ENCODE measurements at regions not wholly inside any gene's neighbourhood (a gene's known extent, or its start where the extent isn't known, plus 50 kb on each side); places are given as distances from the start of the nearest gene placed in this dataset.
A peak's percentile ranks its signal among the peaks of the same experiment; 100 is the strongest.
"Not testable (repeated sequence)": the region's sequence is repeated elsewhere in the genome, so short reads cannot be mapped to it uniquely, and the experiment has no call there.

DNA sequence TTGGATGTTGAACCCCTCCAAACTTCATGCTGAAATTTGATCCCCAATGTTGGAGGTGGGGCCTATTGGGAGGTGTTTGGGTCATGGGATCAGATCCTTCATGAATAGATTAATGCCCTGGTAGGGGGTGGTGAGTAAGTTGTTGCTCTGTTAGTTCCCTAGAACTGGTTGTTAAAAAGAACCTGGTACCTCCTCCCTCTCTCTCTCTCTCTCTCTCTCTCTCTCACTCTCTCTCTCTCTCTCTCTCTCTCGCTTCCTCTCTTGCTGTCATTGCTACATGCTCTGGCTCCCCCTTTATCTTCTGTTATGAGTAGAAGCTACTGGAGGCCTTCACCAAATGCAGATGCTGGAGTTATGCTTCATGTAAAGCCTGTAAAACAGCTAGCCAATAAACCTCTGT lies 498.2 kb upstream of the NR5A2 start:
- no peak for DNase-seq (ENCODE audit: low spot score)

DNA sequence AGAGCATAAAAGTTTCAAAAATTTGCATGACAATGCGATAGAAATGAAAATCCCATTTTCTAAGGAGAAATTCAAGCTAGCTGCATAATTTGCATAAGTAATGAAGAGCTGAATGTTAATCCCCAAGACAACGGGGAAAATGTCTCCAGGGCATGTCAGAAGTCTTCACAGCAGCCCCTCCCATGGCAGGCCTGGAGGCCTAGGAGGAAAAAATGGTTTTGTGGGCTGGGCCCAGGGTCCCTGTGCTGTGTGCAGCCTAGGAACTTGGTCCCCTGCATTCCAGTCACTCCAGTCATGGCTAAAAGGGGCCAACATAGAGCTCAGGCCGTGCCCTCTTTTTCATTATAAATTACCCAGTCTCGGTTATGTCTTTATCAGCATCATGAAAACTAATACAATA lies 494.1 kb upstream of the NR5A2 start:
- DNase-seq (ENCODE audit: low spot score), result not testable (repeated sequence)

- DNase-seq (ENCODE audit: low spot score), result no peak
These were observed 481.7 kb upstream of the NR5A2 start for GRCh38 chr1:199545780-199546179.

DNA sequence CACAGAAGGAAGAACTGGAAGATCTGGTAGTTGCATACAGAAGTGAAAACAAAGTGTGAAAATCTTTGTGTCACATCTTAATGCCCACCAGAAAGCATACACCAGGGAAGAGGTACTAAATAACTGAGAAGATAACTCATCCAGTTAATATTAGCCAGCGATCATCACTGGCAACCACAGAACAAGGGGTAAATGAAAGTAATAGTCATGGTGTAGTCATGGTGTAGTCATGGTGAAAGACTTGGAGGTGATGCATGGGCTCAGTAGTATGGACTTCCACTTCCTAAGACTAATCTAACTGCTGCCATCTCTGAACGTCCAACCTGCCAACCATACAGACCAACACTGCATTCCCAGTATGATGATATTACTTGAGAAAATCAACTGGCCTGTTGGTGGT lies 481.2 kb upstream of the NR5A2 start:
- no peak for DNase-seq (ENCODE audit: low spot score)

GRCh38 chr1:199549421-199549820 lies 478.1 kb upstream of the NR5A2 start:
- no peak for DNase-seq (ENCODE audit: low spot score)

GRCh38 chr1:199550199-199551065 lies 477.1 kb upstream of the NR5A2 start:
- no peak for DNase-seq (ENCODE audit: low spot score)

GRCh38 chr1:199551967-199552565 lies 475.4 kb upstream of the NR5A2 start:
- DNase-seq (ENCODE audit: low spot score), result peak; percentile 58

DNA sequence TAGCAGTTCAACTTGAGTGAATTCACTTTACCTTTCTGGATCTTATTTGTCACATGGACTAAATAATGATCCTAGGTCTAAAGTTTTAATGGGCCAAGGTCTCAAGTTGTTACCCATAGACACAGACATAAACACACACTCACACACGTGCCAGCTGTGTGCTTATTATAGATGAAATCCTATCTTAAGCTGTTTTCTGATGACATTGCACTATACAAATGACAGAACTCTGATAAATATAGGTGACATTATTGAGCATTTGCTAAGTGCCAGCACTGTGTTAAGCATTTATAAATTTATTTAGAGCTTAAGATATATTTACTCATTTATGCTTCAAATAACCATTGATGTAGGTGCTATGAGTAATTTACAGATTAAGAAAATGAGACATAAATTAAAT lies 474.4 kb upstream of the NR5A2 start:
- DNase-seq (ENCODE audit: low spot score), result no peak

- no peak for DNase-seq (ENCODE audit: low spot score)
These were observed 466.2 kb upstream of the NR5A2 start for GRCh38 chr1:199561334-199561733.

DNA sequence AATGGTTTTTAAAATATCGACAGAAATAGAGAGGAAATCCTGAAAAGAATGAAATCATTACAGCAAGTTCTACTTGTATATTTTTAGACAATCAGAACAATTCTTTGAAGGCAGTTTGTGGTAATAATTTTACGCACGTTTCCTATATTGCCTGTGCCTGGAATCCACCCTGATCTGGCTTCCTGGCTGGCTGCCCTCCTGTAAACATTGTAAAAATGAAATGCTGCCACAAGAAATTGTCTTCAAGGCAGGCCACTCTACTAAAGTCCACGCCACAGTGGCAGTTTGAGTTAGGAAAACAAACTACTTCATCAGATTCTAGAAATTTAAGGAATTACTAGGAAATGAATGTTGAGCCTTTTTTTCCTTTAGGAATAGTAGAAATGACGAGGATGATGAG lies 454.5 kb upstream of the NR5A2 start:
- DNase-seq (ENCODE audit: low spot score), result no peak

GRCh38 chr1:199574950-199575349 lies 452.6 kb upstream of the NR5A2 start:
- no peak for DNase-seq (ENCODE audit: low spot score)

- no peak for DNase-seq (ENCODE audit: low spot score)
These were observed 447.2 kb upstream of the NR5A2 start for GRCh38 chr1:199580300-199580699.

GRCh38 chr1:199585392-199585791 lies 442.1 kb upstream of the NR5A2 start:
- DNase-seq (ENCODE audit: low spot score), result no peak

GRCh38 chr1:199590708-199591107 lies 436.8 kb upstream of the NR5A2 start:
- DNase-seq (ENCODE audit: low spot score), result peak; percentile 30

- no peak for DNase-seq (ENCODE audit: low spot score)
These were observed 436.0 kb upstream of the NR5A2 start for GRCh38 chr1:199591468-199591867.

GRCh38 chr1:199593475-199593874 lies 434.0 kb upstream of the NR5A2 start:
- DNase-seq (ENCODE audit: low spot score), result no peak

DNA sequence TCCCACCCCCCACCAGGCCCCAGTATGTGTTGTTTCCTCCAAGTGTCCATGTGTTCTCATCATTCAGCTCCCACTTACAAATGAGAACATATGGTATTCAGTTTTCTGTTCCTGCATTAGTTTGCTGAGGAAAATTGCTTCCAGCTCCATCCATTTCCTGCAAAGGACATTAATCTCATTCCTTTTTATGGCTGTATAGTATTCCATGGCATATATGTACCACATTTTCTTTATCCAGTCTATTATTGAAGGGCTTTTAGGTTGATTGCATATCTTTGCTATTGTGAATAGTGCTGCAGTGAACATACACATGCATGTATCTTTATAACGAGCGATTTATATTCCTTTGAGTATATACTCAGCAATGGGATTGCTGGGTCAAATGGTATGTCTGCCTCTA lies 431.1 kb upstream of the NR5A2 start:
- not testable (repeated sequence) for DNase-seq (ENCODE audit: low spot score)

DNA sequence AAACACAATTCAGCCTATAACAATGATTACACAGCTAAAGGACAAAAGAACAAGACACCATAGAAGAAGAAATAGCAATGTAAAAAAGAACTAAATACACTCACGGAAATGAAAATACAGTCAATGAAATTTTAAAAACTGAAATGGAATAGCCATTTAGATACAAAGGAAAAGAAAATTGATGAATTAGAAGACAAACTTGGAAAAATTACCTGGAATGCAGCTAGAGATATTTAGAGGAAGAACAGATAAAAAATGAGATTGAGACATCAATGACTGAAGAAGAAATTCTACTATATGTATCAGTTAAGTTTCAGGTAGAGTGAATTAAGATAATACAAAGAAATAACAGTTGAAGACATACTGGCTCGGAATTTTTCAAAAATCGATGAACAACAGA lies 430.4 kb upstream of the NR5A2 start:
- no peak for DNase-seq (ENCODE audit: low spot score)

DNA sequence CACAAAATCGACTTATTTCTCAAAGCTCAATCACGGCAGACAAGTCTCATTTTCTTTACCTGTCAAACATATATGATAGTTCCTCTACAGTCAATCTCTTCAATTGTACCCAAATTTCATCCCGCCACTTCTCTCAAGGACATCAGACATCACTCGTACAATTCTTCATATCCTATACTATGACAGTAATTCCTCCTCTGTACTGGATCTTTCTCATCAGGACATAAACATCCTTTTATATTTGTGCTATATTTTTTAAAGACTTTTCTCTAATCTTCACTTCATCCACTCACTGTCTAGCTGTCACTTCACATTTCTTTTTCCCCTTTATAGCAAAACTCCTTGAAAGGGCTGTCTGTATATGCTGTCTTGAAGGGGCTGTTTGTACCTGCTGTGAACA lies 419.1 kb upstream of the NR5A2 start:
- DNase-seq (ENCODE audit: low spot score), result no peak

DNA sequence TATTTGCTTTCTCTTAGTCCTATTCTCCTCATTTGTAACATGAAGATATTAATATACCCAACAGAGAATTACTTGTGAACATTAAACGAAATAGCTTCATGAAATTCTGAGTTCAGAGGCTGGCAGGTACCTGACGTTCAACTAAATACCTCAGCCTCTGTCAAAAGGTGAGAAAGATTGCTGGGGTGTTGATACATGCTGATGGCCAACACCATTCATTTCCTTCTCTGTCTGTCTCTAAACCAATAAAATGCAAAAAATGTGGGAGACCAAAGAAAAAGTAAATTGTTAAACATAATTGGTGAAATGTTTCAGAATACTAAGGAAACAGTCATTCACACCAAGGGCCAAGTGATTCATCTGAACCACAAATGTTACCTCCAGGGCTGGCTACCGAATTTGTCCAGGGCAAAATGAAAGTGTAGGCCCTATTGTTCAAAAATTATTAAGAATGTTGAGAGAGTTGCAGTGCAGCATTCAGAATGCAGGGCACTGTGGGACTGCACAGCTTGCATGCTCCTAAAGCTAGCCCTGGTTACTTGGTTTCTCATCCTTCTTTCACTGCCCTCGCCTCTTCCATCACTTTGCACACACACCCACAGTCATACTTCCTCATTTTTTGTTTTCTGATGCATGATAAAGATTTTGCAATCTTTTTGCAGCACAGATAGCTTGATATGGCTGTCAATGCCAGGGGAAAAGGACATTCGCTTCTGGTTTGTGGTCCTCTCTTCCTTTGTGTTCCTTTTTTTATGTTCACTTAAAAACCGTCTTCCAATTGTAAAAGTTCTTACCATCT lies 414.3 kb upstream of the NR5A2 start:
- DNase-seq (ENCODE audit: low spot score), result no peak

- no peak for DNase-seq (ENCODE audit: low spot score)
These were observed 410.6 kb upstream of the NR5A2 start for GRCh38 chr1:199616947-199617346.

- no peak for DNase-seq (ENCODE audit: low spot score)
These were observed 408.3 kb upstream of the NR5A2 start for GRCh38 chr1:199619223-199619622.

DNA sequence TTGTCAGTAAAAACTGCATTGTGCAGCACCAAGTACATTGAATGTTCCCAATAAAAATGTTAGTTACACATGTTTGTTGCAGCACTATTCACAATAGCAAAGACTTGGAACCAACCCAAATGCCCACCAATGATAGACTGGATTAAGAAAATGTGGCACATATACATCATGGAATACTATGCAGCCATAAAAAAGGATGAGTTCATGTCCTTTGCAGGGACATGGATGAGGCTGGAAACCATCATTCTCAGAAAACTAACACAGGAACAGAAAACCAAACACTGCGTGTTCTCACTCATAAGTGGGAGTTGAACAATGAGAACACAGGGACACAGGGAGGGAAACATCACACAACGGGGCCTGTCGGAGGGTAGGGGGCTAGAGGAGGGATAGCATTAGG lies 401.3 kb upstream of the NR5A2 start:
- DNase-seq (ENCODE audit: low spot score), result not testable (repeated sequence)

All from kidney capillary endothelial cell (primary cell).